GM19468 (cell line): ENCODE measurements at regions not wholly inside any gene's neighbourhood (a gene's known extent, or its start where the extent isn't known, plus 50 kb on each side); places are given as distances from the start of the nearest gene placed in this dataset.

ENCODE experiments used
- ATAC-seq: cut with Tn5 transposase; IDR thresholded peaks from one replicate; pipeline ENCODE4 v1.9.1; 2021; ENCODE audit warnings: mild to moderate bottlenecking, moderate library complexity, moderate number of reproducible peaks; ENCODE audit not compliant: unreplicated experiment; ENCODE audit errors: extremely low read depth

DNA sequence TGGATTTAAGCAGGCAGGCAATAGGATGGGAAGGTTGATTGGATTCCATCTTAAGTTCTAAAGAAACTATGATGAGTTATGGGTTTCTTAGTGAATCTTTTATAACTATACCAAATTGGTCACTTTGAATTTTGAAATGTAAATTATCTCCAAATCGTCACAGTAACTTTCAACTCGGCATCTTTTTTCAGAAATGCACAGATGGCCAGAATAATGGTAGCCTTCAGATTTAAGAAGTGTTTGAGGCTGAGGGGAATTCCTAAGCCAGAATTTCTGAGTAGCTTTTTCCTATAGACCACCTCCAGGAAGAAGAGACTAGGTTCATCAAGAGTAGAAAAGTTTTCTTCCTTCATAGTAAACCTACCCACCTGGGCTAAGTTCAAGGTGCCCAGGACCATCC lies 663.7 kb upstream of the TENM3 start:
- ATAC-seq, result no peak

GRCh38 chr4:181581983-181582382 lies 661.2 kb upstream of the TENM3 start:
- ATAC-seq, result no peak

DNA sequence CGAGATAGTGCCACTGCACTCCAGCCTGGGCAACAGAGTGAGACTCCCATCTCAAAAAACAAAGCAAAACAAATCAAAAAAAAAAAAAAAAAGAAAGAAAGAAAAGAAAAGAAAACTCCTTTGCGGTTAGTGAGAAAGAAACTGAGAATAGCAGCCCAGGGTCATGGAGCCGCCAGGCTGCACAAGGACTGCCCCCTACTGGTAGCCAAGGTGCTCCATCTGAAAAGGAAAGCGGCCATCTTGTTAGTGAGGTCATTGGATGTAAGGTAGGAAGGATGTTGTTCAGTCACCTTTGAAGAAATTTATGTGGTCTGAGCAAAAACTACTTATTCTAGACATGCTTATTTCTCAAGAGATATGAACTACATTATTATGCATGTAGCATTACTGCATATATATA lies 660.6 kb upstream of the TENM3 start:
- no peak for ATAC-seq

DNA sequence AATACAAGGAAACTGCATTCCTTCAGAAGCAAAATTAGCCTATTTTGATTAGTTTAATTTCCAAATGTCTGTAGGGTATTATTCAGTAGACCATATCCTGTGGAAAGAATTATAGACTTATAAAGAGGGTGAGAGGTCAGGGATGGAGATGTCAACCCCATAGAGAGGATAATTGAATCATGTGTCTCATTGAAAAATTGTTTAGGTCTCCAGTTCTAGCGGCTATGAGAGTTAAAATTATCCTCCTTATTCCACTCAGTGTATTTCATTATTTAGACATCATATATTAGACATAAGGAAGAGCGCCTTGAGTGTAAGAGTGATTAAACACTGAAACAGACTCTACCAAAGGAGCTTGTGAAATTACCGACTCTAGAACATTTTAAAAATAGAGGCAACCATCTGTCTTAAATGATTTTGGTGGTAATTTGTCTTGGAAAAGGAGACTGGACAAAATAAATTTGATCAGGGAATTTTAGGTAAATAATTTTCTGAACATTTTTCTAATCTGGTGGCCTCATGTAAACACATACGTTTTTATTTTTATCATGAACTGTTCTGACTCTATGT lies 654.4 kb upstream of the TENM3 start:
- no peak for ATAC-seq

DNA sequence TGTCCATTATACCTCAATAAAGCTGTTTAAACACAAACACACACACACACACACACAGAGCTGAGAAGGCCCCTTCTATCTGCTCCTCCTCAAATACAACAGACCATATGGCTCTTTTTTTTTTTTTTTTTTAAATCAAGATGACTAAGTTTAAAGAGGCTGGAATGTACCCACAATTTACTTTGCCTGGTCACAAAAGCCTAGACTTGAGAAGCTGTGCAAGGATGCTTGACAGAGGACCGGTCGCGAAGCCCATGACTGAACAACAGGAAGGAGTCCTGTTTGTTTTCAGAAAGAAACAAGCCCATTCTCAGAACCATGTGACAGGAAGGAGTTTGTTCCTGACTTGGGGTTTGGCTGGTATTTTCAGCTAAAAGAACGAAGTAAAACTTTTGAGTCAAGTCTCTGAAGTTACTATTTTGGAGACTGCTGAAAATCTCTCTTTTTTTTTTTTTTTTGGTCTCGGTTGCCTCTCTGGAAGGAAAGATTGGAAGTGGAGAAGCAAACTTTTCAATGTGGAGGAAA lies 650.9 kb upstream of the TENM3 start:
- ATAC-seq, result no peak

DNA sequence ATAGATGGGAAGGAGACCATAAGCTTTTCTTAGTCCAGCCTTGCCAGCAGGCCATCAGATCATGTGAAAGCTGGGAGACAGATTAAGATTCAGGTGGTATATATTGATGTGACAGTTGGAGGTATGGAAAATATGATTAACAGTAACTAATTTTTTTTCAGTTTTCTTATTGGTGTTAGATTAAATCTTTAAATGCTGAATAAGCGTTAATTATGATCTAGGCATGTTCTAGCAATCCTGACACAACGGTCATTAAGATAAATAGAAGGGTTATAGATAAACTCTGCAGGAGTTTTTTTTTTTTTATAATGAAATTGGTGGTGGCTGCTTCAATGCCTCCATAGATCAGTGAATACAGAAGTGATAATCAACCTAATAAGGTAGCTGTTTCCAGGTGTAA lies 649.5 kb upstream of the TENM3 start:
- ATAC-seq, result no peak

GRCh38 chr4:181594188-181594587 lies 649.0 kb upstream of the TENM3 start:
- no peak for ATAC-seq

DNA sequence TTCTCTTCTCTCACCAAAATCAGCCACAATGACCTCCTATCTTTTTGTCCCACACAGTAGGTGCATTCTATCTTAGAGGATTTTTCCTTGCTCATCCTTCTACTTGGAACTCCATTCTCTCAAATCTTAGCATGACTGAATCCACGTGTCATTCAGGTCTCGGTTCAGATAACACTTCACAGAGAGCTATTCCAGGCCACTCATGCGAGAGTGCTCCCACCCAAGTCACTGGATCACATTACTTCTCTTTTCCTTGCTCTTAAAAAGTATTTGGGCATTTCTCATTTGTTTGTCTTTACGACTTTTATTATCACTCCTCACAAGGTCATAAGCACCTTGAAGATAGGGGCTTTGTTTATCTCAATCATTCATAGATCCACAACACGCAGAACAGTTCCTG lies 647.5 kb upstream of the TENM3 start:
- no peak for ATAC-seq

DNA sequence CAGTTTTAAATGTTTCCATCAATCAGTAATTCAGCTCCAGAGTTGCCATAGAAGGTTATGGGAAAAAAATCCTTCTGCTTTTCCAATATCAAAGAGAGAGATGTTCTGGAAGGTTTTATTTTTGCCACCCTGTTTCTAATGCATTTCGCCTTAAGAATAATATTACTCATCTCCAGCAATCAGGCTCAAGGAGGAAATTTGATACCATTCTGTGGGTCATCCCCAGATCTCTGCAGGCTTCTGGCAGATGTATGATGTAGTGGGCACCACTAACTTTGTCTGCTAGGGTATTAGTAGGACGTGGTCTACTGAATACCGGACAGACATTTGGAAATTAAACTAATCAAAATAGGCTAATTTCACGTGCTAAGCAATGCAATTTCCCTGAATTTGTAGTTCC lies 645.4 kb upstream of the TENM3 start:
- no peak for ATAC-seq

DNA sequence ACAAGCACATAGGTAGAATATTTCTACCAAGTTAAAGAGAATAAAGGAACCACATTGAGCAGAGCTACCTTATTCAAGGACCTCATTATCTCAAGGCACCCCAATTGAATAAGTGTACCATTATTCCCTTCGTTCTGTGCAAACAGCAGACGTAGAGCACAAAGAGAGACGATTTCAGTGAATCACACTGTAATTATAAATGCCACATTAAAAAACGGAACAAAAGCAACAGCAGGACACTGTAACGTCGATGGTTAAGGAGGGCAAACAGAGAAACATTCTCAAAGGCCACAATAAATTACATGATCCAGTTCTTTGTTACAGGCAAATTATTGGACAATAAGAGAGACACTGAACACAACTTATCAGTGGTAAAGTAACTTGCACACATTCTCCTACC lies 644.1 kb upstream of the TENM3 start:
- no peak for ATAC-seq

GRCh38 chr4:181601103-181601502 lies 642.1 kb upstream of the TENM3 start:
- ATAC-seq, result no peak

DNA sequence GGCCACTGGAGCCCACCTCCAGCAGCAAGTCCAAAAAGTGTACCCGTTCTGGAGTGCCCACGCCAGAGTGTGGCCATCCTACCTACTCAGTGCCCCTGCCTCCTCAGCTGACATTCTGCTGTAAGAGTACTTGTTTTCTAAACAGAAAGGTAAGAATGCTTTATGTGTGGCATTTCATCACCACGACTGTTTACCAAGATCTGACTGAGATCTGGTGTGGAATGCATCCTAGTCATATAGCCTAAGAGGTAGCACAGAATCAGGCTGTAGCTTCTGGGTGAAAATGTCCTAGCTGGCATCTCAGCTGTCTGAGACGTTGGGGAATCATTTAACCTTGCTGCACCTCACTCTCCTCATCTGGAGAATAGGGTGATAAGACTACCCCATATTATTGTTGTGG lies 638.7 kb upstream of the TENM3 start:
- no peak for ATAC-seq

DNA sequence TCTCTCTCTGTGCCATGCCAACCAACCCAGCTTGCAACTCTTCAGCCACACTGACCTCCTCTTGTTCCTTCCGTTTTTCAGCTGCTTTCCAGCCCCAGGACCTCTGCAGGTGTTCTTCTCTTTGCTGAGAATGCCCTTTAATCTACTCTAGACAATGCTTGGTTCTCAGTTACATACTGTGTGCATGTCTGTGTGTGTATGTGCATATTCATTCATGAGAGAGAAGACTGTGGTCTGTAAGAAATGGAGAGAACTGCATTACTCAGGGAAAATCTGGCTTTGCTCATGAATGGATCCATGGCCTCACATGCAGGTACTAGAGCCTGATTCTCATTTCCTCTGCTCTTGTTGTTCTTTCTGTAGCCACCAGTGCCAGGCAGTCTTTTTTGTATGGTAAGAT lies 636.9 kb upstream of the TENM3 start:
- ATAC-seq, result no peak

DNA sequence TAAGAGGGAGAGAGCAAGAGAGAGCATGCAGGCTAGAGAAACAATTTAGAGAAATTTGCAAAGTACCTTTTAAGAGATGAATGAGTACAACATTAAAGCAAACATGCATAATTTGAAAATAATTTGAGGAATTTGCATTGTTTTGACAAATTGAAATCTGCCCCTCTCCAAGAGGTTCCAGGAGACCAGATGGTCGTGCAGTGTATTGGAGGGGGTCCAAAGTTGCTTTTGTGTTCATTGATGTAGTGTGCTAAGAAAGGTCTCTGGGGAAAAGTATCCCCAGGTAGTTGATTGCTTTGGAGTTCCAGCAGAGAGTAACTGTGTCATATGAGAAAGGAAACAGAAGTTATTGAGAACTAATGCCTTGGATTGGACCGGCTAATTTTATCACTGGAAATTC lies 635.0 kb upstream of the TENM3 start:
- ATAC-seq, result no peak

DNA sequence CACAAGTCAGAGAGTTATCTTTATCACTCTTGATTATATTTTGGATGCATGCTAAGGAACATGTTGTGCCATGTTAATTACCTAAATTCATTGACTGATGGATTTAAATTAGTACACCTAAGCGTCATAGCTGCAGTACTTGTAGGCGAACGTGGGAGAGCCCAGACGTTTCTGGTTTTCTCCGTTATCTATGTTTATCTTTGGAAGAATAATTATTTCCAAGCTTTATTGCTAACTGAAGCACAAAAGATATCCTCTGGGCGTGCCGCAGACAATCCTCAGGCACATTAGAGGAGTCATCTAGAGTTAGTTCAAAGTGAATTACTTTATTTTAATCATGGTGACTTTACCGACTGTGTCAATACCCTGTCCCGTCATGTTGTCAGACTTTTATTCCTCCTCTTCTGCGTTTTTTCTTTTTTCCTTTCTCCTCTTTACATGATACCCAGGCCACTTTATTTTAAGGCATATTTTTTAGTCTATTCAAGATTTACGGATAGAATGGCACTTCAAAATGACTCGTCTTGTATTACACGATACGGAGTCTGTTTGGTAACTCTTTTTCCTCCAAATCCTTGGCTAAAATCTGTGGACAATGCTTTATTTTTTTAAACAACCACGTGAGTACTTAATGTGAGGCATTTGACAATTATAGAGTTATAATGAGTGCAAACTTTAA lies 632.0 kb upstream of the TENM3 start:
- ATAC-seq, result no peak

DNA sequence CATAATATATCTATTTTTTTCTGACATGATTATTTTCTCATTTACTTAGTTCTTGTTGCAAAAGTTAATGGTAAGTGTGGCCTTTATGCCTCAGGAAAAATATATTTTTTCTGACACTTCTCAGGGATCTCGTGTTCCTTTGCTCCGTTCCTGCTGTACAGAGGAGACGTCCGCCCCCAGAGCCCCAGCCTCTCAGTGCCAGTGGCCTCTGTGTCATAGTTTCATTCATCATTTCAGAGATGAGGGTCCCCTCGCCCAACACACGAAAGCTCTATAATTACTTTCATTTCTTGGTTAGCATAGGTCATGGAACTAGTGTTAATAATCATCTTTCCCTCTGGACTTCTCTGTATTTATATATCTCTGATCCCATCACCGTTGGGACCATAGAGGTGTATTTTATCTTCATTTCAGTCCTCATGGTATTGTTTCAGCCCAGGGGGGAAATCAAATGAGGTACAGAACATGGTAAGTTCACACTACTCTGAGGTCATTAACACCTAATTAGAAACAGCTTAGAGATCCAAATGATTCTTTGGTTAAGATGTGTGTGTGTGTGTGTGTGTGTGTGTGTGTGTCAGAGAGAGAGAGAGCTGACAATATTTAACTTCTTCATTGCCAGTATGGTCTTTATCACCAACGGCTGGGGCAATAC lies 631.1 kb upstream of the TENM3 start:
- no peak for ATAC-seq

DNA sequence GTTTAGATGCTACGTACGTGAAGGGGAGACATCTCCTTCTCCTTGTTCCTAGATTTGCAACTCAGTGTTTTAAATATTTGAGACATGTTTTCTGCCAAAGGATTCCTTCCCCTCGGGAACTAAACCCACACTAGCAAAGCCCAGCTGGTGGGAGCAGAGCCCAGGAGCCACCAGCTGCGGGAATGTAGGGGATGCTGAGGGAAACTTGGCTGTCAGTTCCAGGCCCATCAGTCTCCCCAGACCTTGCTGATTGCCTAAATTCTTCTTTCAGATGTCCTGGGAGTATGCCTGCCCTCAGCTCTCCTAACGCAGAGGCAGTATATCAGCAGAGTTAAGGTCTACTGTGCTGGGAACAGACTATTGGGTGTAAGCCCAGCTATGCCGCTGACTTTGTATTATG lies 630.0 kb upstream of the TENM3 start:
- no peak for ATAC-seq

DNA sequence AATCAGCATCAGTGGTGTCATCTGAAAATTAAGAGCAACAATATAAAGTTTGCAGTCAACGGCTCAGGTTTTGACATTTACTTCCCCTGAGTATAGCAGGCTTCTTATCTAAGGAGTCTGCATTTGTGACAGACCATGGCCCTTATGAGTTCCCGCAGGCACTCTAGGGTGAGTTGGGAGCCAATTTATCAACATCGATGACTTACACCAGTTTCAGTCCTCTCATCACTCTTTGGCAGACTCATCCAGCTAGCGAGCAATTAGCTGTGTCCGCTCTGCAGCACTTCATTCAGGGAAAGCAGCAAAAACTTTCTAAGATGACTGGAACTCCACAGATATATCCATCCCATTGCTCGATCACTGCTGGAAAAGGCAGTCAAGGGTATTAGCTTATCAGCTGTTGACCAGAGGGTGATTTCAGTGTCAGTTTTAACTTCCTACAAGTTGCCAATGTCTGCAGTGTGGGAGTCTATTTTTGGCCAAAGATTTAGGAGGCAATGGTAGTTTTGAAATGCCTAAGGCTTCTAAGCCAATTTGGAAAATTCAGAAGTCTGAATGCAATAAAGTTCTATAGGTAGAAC lies 625.1 kb upstream of the TENM3 start:
- no peak for ATAC-seq

- no peak for ATAC-seq
Observed at GRCh38 chr4:181618896-181619295, 624.3 kb upstream of the TENM3 start.

DNA sequence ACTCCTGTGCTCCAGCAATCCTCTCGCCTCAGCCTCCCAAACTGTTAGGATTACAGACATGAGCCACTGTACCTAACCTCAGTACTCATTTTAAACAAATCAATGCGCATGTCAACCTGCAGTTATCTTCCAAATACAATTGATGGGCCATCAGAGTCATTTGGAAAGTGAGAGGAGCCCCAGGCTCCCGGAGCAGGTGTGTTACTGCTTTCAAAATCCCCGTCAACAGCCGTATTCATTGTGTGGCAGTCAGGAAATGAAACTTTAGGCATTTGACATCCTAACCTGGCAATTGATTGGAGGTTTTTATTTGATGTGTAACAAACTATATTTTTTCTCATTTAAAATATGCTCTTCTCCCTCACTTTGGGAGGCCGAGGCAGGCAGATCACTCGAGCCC lies 623.6 kb upstream of the TENM3 start:
- ATAC-seq, result no peak
